ENCODE measurements at regions not wholly inside any gene's neighbourhood (a gene's known extent, or its start where the extent isn't known, plus 50 kb on each side); places are given as distances from the start of the nearest gene placed in this dataset.

GRCh38 chr9:3733039-3733408, 207.2 kb upstream of the RFX3 start:
- no peak for DNase-seq (ENCODE audit: low read depth in 4 of 4, low spot score in 3 of 4)

GRCh38 chr9:3732077-3733038, 206.6 kb upstream of the RFX3 start:
- peak; percentile 63 to 77 (median 74) for DNase-seq (ENCODE audit: low read depth in 4 of 4, low spot score in 3 of 4)

GRCh38 chr9:3730511-3730922, 204.7 kb upstream of the RFX3 start:
- no peak for DNase-seq (ENCODE audit: low read depth in 4 of 4, low spot score in 3 of 4)

GRCh38 chr9:3721096-3721495, 195.3 kb upstream of the RFX3 start:
- no peak for DNase-seq (ENCODE audit: low read depth in 4 of 4, low spot score in 3 of 4)

GRCh38 chr9:3719286-3719685, 193.5 kb upstream of the RFX3 start:
- DNase-seq (ENCODE audit: low read depth in 4 of 4, low spot score in 3 of 4) = no peak

- no peak for DNase-seq (ENCODE audit: low read depth in 4 of 4, low spot score in 3 of 4)
Observed at GRCh38 chr9:3716415-3716814, 190.6 kb upstream of the RFX3 start.

GRCh38 chr9:3708751-3709150, 182.9 kb upstream of the RFX3 start:
- DNase-seq (ENCODE audit: low read depth in 4 of 4, low spot score in 3 of 4) = peak in 3 of 4 donors; percentile 7 to 39 (median 28)

- no peak for DNase-seq (ENCODE audit: low read depth in 4 of 4, low spot score in 3 of 4)
Observed at GRCh38 chr9:3704890-3705289, 179.1 kb upstream of the RFX3 start.

- no peak for DNase-seq (ENCODE audit: low read depth in 4 of 4, low spot score in 3 of 4)
Observed at GRCh38 chr9:3700772-3701171, 175.0 kb upstream of the RFX3 start.

- no peak for DNase-seq (ENCODE audit: low read depth in 4 of 4, low spot score in 3 of 4)
Observed at GRCh38 chr9:3699883-3700282, 174.1 kb upstream of the RFX3 start.

GRCh38 chr9:3698531-3698930, 172.7 kb upstream of the RFX3 start:
- no peak for DNase-seq (ENCODE audit: low read depth in 4 of 4, low spot score in 3 of 4)

- DNase-seq (ENCODE audit: low read depth in 4 of 4, low spot score in 3 of 4) = no peak
Observed at GRCh38 chr9:3698076-3698475, 172.3 kb upstream of the RFX3 start.

GRCh38 chr9:3696368-3696767, 170.6 kb upstream of the RFX3 start:
- no peak for DNase-seq (ENCODE audit: low read depth in 4 of 4, low spot score in 3 of 4)

- no peak for DNase-seq (ENCODE audit: low read depth in 4 of 4, low spot score in 3 of 4)
Observed at GRCh38 chr9:3692606-3693005, 166.8 kb upstream of the RFX3 start.

- DNase-seq (ENCODE audit: low read depth in 4 of 4, low spot score in 3 of 4) = no peak
Observed at GRCh38 chr9:3689555-3689954, 163.8 kb upstream of the RFX3 start.

- DNase-seq (ENCODE audit: low read depth in 4 of 4, low spot score in 3 of 4) = no peak
Observed at GRCh38 chr9:3687145-3687544, 161.3 kb upstream of the RFX3 start.

GRCh38 chr9:3682186-3682585, 156.4 kb upstream of the RFX3 start:
- no peak for DNase-seq (ENCODE audit: low read depth in 4 of 4, low spot score in 3 of 4)

- no peak for DNase-seq (ENCODE audit: low read depth in 4 of 4, low spot score in 3 of 4)
Observed at GRCh38 chr9:3677541-3677940, 151.7 kb upstream of the RFX3 start.

GRCh38 chr9:3676766-3677165, 151.0 kb upstream of the RFX3 start:
- DNase-seq (ENCODE audit: low read depth in 4 of 4, low spot score in 3 of 4) = no peak

- no peak for DNase-seq (ENCODE audit: low read depth in 4 of 4, low spot score in 3 of 4)
Observed at GRCh38 chr9:3675946-3676345, 150.1 kb upstream of the RFX3 start.

GRCh38 chr9:3674561-3674960, 148.8 kb upstream of the RFX3 start:
- no peak for DNase-seq (ENCODE audit: low read depth in 4 of 4, low spot score in 3 of 4)

GRCh38 chr9:3672399-3672798, 146.6 kb upstream of the RFX3 start:
- DNase-seq (ENCODE audit: low read depth in 4 of 4, low spot score in 3 of 4) = no peak

GRCh38 chr9:3664044-3664443, 138.2 kb upstream of the RFX3 start:
- no peak for DNase-seq (ENCODE audit: low read depth in 4 of 4, low spot score in 3 of 4)
